Epithelial cell of prostate (primary cell): ENCODE measurements at regions not wholly inside any gene's neighbourhood (a gene's known extent, or its start where the extent isn't known, plus 50 kb on each side); places are given as distances from the start of the nearest gene placed in this dataset.

Experiments used
- DNase-seq: peaks from one replicate; pipeline ENCODE4 v3.0.0-alpha.2; 2011; ENCODE audit warnings: low read depth, low spot score
- H3K27ac ChIP-seq: fragments of 450-650 bp; 2 replicates; pipeline ENCODE4 v1.5.1; 2017; ENCODE audit warnings: mild to moderate bottlenecking

DNA sequence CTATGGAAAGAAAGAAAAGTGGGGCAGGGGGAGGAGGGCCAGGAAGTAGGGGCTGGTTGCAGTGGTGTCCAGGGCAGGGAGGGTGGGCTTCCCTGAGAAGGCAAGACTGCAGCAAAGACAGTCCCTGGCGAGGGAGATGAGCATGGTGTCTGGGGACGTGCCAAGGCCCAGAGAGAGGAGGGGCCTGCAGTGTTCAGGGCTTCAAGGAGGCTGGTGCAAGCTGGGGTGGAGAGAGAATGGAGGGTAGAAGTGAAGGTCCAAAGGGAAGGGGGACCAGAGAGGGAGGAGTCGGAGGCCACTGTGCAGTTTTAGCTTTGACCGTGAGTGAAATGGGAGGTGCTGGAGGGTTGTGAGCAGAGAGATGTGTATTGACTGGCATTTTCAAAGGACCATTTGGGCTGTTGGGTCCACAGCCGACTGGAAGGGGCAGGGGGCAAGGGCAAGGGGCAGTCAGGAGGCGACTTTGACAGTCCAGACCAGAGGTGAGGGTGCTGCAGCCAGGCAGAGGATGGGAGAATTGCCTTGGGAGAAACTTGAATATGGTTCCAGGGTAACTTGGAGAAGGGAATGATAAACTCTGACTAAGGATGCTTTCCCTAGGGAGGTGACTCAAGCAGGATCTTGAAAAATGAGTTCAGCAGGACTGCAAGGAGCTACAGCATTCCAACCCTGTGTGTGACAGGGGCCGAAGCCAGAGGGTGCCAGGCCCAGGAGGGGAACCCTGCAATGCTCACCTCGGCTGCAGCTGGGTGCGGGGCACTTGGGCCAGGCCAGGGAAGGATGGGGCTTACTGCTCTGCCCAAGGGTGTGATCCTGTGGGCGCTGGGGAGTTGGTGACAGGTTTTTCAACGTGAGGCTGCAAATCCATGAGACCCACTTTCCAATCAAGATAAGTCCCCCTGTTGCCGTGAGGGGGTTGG lies 177.1 kb upstream of the HAAO start:
- H3K27ac ChIP-seq: no peak overlapping the region
- no peak for DNase-seq

DNA sequence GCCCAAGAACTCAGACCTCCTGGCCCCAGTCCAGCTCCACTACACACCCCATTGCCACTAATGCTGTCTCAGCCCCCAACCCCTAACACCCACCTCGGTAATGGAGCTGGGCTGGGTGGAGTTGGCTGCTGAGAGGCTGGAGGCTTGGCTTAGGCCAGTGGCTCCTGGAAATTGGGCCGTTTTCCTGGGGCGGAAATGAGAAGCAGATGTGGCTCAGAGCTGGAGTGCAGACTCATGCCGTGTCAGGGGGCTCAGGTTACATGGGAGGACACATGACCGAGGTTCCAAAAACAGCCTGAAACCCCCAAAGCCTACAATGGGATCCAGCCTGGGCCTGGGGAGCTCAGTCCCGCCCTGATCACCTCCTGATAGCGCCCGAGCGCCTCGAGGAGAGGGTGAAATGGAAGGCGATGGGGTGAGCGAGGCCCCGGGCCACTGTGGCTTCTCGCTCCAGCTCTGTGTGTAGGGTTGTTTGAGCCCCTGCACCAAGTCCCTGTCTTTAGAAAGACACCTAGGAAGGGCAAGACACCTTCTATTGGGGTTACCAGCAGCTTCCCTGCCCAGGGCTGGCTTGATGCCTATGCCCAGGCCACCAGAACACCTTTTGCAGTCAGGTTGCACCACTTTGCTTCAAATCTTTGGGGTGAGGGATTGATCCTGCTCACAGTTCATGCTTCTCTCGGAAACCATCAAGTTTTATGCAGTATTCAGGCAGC lies 175.7 kb upstream of the HAAO start:
- DNase-seq: no peak
- H3K27ac ChIP-seq: no peak overlapping the region

DNA sequence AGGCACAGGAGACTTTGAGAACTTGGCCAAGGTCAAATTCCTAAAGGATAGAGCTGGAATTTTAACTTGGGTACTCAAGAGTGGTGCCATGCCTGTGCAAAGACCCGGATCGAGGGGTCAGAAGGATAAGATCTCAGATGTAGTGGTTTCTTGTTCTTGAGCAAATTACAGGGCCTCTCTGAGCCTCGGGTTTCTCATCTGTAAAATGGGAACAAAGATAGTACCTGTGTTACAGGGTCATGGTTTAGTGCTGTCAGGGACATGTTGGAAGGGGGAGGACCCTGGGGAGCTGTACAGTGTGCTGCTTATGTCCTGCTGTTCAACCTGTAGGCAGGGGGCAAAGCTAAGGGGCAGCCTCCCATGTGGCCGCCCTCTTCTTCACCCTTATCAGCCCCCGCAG lies 173.5 kb upstream of the HAAO start:
- H3K27ac ChIP-seq: no peak overlapping the region
- no peak for DNase-seq

DNA sequence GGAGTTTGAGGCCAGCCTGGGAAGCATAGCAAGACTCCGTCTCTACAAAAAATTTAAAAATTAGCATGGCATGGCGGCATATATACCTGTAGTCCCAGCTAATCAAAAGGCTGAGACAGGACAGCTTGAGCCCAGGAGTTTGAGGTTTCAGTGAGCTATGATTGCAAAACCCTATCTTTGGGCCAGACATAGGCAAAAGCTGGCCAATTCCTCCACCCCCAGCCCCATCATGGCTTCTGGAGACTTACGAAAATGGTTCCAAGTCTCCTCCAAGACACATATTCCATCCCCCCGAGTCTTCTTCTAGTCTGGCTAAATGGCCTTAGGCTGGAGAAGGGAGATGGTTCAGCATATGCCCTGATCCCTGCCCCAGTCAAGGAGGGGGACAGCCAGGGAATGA lies 172.8 kb upstream of the HAAO start:
- no peak overlapping the region for H3K27ac ChIP-seq
- DNase-seq: no peak

DNA sequence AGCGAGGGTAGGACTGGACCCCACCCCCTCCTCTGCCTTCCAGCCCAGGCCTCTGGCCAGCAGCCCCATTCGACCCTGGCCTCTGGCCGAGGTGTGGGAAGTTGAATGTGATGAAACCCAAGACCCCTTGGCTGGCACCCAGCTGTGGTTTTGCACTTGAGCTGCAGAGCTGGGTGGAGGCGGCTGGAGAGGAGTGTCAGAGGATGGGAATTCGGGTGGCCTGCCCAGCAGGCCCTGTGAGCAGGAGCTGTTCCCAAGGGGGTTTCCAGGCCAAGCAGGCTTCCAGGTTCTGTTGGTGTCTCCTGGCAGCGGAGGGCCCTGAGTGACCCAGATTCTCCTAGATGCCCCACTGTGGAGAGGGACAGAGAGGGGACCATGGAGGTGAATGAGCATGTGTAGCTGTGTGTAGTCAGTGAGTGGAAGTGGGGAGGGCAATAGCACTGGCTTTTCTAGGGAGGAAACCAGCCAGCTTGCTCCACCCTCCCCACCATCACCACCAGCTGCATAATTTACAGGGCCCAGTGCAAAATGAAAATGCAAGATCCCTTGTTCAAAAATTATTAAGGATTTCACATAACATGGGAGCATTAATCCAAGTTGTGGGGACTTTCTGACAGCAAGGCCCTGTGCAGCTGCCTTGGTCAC lies 172.2 kb upstream of the HAAO start:
- no peak overlapping the region for H3K27ac ChIP-seq
- DNase-seq: no peak

DNA sequence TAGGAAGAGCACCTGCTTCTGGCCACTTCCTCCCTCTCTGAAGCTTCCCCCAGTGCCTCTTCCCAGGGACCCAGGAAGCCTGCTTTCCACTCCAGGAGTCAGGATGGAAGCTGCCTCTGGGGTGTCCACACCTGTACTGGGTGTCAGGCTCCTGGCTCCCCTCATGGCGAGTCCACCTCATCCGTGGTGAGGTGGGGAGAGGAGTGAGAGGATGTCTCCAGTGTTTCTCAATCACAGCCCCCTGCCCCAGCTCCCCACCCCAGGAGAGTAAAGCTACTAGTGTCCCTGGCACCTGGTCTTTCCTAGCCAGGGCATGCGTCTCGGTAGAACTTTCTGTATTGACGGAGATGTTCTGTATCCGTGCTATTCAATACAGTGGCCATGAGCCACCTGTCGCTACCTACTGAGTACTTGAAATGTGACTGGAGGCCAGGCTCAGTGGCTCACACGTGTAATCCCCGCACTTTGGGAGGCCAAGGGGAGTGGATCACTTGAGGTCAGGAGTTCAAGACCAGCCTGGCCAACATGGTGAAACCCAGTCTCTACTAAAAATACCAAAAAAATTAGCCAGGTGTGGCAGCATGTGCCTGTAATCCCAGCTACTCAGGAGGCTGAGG lies 171.2 kb upstream of the HAAO start:
- no peak overlapping the region for H3K27ac ChIP-seq
- DNase-seq: no peak

DNA sequence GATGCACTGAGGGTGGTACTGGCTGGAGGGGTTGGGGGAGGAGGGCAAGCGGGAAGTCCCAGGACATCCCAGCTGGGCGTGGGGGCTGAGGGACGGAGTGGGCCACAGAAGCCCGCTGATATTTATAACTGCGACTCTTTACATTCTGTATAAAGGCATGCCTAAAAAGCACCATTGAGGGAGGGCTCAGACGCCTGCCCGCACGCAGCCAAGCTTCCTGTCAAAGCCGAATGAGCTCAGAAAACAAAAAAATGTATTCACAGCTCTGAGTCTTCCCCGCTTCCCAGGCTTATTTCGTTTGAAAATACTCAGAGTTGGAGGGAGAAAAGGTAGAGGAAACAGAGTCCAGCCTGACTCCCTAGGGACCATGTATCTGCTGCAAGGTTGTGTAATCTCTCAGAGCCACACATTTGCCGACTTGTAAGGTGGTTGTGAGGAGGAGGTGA lies 170.1 kb upstream of the HAAO start:
- DNase-seq: no peak

DNA sequence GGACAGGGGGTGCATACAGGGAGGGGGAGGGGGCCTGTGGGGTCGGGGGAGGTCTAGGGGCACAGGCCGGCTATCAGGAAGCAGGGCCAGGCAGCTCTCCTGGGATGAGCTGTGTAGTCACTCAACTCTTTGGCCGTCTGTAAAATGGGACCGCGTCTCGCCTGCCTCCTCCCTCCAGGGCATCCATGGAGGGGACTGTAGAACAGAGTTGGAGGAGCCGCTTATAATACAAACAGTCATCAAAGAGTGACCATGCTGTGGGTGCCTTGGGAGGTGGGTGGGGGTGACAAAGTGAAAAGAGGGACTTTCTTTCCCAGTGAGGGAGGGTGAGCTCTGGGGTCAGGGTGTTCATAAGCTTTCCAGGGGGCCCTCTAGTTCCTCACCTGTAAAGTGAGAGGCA lies 169.6 kb upstream of the HAAO start:
- no peak for DNase-seq
- no peak overlapping the region for H3K27ac ChIP-seq

More for the DNA sequence above, 170.1 kb upstream of the HAAO start:
- no peak overlapping the region for H3K27ac ChIP-seq

DNA sequence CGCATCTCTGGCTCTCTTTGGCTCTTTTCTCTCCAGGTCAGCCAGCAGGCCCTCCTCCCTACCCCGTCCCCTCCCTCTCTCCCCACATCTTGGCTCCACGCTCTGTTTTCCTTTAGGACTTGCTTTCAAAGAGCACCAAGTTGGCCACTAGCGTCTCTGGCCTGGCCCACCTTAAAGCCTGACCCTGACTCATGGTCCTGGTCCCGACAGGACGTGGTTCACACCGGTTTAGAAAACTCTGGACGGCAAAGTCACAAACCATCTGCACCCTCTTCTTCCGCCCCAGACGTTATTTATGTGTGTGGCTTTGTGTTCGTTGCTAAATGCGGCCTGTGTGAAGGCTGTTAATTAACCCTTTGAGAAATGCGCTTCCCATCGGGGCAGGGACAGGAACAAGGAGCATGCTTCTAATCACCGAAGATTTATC lies 169.0 kb upstream of the HAAO start:
- no peak for DNase-seq
- no peak overlapping the region for H3K27ac ChIP-seq

DNA sequence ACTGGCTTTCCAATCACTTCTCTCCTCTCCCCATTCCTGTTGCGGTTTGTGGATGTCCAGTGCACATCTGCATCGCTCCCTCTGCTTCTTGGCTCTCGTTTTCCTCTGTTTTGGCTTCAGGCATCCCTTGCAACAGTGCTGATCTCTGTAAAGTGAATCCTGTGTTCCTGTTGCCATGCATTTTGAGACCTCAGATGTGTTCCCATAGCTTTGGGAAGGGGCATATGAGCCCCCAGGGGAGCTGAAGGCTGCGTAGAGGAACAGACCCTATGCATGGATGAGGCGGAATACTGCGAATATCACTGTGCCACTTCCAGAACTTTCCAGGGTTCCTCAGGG lies 168.4 kb upstream of the HAAO start:
- no peak overlapping the region for H3K27ac ChIP-seq
- no peak for DNase-seq

DNA sequence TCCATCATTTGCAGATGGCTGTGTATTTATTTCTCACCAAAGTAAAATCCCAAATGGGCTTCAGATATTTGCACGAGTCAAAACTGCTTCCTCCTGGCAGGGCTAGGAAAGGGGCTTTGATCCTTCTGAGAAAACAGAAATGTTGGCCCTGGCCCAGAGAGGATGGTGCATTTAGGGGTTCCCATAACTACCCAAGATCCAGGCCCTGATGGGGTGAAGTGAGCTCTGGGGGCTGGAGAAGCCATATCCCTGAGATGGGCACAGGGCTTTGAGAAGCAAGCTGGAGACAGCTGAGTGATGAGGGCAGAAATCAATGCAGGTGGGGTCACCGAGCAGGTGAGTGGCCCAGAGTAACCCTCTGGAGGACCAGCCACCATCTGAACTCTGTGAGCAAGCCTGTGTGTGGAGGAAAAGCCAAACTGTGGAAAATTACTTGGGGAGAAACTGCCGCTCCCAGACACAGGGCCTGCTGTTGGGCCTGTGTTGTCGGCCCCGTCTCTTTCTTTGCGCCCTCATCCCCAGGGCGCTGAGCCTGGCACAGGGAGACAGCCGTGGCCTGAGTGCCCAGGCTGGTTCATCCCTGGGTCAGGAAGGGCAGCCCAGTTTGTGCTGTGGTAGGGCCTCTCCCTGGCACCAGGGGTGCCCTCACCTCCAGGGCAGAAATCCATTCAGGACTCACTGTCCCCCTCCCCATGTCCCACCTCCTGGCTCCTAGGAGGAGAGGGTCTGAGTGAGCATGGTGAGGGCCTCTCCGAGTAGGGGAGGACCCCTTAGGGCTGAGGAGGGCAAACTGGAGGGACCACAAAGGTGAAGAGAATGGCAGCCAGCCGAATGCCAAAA lies 167.8 kb upstream of the HAAO start:
- no peak overlapping the region for H3K27ac ChIP-seq
- DNase-seq: no peak

DNA sequence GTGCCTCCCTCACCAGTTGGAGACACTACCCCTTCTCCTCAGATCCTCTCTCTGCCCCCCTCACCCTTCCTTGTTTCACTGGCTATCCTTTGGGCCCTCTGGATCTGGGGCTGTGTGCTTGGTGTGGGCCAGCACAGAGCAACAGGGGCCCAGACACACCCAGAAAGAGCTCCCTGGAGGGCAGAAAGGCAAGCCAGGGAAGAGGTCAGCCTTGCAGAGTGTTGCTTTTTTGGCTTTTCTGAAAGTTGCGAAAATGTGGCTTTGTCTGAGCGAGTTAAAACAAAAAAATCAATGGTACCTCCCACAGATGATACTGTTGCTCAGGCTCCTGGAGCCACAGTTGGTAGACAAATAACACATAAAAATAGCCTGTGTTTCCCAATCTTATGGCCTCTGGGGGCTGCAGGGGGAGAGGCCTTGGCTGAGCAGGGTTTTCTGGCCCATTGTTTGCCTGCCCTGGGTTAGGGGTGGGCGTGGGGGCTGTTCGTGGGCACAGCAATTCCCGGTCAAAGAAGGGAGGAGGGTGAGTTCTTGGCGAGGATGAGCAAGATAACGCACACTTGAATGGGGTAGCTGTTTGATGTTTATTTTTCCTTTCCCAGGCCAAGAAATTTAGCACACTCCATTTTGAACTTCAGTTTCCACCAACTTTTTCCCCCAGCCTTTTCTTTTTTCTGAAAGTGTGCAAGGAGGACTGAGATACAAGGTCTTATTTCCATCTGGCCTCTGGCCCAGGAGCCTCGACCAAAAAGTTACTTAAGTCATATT lies 167.0 kb upstream of the HAAO start:
- DNase-seq: no peak
- no peak overlapping the region for H3K27ac ChIP-seq

DNA sequence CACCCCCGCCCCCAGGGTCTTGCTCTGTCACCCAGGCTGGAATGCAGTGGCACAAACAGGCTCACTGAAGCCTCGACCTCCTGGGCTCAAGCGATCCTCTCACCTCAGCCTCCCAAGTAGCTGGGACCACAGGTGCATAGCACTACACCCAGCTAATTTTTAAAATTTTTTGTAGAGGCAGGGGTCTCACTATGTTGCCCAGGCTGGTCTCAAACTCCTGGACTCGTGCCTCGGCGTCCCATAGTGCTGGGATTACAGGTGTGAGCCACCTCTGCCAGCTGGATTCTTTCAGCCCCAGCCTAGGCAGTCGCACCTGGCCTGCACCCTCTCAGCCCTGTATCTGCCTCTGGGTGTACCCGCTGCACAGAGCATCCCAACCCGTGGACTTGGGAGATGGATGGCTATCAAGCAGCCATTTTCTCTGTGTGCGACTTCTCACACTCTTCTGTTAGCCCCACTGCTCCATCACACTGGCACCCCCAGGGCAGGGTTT lies 166.4 kb upstream of the HAAO start:
- no peak overlapping the region for H3K27ac ChIP-seq
- DNase-seq: no peak

DNA sequence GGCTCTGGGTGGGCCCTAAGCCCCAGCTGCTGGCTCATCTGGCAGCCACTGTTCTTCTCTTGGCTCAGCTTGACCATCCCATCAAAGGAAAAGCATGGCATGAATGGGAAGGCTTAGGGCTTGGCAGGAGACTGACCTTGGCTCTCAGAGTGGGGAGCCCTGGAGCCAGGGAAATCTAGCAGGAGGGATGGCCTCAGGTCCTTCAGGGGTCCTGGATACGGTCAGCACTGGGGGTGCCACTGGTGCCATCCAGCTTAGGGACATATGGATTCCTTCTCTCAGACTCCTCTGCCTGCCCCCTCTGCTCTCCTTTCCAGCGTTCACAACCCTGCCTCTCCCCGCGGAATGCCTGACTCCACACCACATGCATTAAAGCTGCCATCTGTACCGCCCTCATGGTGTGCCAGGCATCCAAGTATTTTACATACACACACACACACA lies 165.5 kb upstream of the HAAO start:
- peak overlapping the region; percentile 54 for H3K27ac ChIP-seq

DNA sequence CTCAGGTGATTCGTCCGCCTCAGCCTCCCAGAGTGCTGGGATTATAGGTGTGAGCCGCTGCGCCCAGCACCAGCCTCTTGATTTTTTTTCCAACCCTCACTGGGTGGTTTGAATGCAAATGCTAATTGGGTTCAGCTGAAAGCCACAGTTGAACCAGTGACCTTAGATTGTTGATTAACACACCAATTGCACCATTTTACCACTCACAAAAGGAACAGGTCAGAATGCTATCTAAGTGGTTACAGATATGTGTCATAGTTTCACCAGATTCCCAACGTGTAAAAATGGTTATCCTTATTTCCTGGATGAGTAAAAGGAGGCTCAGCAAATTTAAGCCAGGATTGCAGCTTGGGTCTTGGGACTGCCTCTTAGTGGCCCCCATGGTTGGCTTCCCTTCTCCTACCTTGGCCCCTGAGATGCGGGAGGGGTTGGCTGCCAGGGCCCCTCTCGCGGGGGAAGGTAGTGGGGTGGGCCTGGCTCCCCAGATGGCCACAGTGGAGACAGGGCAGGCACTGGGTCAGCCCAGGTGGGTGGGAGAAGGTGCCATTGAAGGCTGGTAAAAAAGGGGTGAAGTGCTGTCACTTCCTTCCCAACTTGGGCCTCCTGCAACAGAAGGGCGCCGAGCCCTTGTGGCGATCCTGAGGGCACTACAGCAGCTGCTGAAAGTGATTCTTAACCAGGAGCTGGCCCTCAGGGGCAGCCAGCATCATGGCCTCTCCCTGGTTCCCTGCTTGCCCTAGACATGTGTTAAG lies 164.9 kb upstream of the HAAO start:
- no peak for DNase-seq
- peak overlapping the region; percentile 54 for H3K27ac ChIP-seq

More for the DNA sequence above, 165.5 kb upstream of the HAAO start:
- no peak for DNase-seq

DNA sequence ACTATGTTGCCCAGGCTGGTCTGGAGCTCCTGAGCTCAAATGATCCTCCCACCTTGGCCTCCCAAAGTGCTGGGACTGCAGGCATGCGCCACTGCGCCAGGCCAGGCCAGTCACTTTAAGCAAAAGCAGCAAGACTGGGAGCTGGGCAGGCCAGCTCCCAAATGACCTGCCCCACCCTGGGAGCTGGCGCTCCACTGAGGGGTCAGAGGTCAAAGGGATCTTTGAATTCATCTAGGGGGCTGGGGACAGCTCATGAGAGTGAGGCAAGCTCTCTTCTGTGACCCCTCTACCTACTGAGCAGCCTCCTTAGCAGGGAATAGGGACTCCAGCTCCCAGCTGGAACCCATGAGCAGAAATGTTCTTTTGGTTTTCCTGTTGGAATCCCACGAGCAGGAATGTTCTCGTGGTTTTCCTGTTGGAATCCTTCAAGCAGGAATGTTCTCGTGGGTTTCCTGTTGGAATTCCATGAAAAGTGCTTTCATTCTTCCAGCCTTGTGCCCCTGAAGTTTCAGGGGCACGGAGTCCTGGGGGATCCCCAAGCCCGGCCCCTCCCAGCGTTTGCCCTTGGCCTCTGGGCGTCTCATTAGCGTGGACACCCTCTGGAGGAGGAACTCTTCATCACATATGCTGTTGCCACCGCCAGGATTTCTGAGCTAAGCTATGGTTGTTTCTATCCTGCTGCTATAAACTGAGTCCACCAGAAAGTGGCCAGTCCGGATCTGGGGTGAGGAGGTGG lies 162.0 kb upstream of the HAAO start:
- no peak overlapping the region for H3K27ac ChIP-seq
- no peak for DNase-seq

DNA sequence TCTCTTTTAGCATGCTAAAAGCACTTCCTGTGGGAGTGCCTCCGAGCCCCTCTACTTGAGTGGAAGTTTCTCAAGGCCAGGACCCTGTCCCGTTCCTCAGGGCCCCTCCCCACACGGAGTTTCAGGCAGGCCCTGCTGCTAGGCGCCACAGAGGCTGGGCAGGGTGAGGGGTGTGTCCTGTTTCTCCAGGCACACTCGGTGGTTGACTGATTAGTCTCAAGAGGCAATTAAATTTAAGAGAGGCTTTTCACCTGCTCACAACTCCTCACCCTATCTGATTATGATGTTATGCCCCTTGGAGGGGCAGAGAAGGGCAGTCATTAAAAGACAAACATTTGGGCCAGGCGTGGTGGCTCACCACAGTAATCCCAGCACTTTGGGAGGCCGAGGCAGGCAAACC lies 160.8 kb upstream of the HAAO start:
- no peak overlapping the region for H3K27ac ChIP-seq
- no peak for DNase-seq
